ENCODE measurements at regions not wholly inside any gene's neighbourhood (a gene's known extent, or its start where the extent isn't known, plus 50 kb on each side); places are given as distances from the start of the nearest gene placed in this dataset.
"Not testable (repeated sequence)": the region's sequence is repeated elsewhere in the genome, so short reads cannot be mapped to it uniquely, and the experiment has no call there.

DNA sequence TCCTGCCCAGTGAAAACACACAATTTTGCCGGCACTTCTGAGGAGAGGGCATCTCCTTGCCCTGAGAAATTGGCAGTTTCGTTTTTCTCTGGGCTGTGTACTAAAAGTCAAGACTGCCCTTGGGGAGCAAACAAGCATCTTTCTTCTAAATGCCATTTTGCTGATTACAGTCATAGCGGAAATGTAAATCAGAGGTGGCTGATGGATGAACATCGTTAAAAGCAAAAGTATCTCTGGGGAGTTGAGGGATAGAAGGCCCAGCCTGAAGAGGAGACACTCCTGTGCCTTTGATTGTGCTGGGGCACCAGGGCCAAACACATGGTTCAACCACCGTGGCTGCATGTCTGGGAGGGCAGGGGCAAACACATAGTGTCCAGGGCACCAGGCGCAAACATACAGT, 49.8 kb downstream of the ABCC12 start:
- DNase-seq = peak in 1 of 3 experiments; percentile 2

DNA sequence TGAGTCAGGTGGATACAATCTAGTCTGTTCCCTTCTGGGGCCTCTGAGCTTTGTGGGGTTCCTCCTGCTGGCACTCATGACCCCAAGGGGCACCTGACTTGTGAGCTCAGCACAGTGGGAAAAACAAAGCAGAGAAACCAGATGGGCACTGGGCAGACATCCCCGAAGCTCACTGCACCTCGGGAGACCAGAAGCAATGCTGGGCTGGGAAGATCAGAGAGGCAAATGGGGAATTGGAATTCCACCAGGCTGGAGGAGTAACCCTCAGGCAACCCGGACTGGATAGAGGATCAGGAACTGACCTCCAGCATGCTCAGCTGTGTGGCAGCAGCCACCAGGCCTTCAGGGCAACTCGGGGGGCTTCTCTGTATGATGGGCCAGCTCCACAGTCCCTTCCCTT, 50.3 kb downstream of the ABCC12 start:
- DNase-seq = no peak

DNA sequence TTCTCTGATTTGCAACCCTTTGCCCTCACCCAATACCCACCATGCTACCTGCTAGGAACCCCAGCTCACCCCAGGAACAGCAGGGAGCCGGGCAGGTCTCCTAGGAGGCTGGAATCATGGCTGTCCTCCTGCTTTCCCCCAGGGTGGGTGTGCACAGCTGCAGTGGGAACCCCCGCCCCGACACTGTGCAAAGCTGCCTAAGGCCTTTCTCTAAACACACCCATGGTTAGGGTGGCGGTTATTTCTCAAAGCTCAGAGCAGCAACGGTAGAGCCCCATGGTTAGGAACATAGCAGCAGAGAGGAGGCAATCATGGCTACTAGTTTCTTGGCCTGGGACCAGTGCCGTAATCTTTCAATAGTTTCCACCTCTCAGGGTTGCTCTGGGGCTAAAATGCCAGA, 52.2 kb downstream of the ABCC12 start:
- no peak for DNase-seq

DNA sequence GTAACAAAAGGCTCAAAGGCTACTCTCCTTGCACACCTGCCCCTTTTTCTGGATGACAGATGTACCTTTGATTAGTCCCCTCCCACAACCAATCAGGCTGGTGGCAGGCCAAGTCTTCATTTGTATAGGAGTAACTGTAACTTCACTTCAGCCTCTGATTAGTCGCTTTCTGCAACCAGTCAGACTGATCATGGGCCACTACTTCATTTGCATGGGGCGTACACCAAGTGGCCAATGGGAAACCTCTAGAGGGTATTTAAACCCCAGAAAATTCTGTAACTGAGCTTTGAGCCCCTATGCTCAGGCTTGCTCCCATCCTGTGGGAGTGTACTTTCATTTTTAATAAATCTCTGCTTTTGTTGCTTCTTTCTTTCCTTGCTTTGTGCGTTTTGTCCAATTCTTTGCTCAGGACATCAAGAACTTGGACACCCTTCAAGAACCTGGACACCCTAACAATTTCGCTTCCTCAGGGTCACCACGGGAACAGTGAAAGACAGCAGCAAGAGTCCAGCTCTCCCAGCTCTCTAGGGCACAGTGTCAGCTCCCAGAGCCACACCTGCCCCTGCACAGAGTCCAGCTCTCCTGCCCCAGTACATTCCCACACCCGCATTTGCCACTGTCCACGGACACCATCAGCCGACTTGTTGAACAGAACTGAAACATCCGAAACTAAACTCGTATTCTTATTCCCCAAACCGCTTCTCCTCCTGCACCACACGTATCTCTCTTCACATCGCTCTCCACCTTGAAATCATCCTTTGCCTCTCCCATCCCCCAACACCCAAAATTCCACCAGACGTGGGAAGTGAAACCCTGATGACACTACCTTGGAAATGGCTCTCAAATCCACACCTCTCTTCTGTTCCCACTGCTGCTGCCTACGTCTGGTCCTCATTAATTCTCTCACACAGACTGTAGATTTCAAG, 53.4 kb downstream of the ABCC12 start:
- peak in 2 of 3 experiments; percentile 15 to 49 for DNase-seq

DNA sequence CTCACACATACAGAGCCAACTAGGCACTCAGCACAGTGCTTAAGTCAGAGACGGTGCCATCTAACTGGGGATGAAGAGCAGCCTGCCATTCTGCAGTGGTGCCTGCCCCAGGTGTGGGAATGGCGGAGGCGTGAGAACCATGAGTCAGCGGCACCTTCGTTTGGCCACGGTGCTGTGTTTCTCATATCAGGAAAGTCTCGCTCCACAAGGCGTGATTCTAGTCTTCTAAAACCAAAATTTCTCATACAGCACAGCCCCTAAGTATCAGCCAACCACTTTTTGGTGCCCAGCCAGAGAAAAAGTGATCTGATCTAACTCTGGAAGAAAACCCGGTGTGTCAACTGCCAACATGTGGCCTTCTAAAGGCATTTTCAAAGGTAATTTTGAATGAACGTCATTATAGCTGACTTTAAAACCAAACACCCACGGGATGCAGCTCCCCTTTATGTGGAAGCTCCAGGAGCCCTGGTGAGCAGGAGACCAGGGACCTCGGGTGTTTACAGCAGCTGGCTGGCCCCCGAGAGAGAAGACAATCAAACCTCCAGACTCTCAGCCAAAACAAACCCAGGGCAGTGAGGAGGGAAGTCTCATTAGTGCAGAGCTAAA, 54.6 kb downstream of the ABCC12 start:
- peak in 1 of 3 experiments; percentile 26 for DNase-seq

DNA sequence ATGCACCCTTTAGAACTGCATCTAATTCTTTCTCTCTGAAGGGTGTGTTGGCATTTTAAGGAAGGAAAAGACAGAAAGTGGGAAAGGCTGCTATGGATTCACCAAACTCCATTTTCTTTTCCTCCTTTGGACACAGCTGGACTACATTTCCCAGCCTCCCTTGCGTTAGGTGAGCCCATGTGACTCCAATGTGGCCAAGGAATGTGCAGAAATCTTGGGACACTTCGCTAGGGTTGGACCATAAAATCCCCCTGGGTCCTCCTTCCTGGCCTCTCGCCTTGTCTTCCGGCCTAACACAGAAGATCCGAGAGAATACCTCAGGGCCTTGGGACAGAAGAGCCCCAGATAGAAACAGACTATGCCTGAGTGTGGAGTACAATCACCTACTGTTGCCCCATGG, 56.3 kb downstream of the ABCC12 start:
- DNase-seq = no peak

DNA sequence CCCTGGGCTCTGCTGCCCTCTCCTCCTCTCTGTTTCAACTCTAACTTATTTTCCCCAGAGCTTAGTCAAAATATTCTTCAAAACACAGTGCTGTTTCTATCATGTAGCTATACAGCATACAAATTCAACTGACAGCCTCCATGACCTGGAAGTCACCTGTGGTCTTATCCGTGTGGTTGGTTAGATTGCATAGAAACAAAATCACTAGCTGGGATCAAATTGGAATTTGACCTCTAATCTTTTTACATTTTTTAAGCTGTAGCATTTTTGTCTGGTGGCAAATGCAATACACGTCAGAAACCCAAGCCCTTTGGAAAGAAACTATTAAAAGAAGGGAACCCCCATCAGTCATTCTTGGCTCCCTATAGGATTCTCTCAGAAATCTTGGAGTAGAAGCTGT, 57.3 kb downstream of the ABCC12 start:
- no peak for DNase-seq

DNA sequence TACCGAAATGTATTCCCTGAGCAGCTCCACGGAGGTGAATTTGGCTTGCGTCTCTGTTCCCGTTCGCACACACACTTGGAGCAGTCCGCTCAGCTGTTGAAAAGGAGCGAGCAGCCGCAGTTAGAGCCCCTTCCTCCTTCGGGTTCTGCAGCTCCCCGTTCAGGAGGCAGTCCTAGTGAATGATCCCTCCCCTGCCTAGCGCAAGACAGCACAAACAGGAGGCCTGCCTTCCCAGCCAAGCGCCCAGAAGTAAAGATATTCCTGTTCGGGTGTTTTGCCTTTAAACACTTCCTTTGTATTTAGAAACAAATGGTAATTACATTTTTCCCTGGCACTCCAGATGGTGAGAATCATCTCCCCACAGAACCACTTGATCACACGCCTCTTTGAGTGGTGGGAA, 64.7 kb downstream of the ABCC12 start:
- DNase-seq = no peak

DNA sequence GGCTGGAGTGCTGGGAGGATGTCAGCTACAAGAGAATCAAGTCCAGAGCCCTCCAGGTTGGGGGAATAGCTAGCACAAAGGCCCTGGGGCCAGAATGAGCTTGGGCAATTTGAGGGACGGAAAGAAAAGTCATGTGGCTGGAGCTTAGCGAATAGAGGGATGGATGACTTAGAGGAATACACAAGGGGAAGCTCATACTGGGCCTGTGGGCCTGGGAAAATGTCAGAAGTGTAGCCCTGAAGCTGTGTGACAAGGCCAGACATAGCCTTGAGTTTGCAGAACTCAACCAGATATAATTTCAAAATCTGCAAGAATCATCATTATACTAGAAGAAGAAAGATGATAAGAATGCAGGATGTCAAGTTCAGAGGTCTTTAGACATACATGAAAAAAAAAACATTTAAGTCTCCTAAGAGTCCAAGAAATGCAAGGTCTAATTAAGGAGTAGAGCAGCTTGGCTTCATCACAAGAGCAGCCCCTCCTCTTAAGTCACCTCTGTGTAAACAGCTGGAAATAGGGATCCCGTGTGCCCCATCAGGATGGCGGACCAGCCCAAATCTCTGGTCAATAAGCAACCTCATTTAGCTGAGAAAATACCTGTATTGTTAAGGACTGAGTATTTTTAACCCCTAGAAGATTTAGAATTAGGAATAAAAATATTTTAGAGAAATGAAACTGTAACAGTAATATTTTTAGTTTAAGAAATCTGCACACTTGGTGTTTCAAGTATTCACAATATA, 66.6 kb downstream of the ABCC12 start:
- no peak for DNase-seq

DNA sequence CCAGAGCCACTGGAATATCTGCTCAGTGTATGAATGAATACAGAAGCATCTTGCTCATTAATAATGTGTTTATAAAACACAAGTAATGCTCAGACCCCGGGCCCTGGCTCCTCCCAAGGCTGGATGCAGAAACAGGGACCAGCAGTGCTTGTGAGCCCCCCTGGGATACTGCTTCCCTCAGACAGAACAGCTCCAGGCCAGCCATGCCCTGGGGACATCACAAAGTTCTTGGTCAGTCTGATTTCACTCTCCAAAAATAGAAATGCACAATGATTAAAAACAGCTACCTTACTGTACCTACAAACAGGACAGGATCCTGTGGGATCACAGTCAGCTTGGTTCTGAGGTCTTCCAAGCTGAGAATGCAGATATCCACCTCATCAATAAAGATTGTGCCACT, 68.2 kb downstream of the ABCC12 start:
- DNase-seq = no peak

DNA sequence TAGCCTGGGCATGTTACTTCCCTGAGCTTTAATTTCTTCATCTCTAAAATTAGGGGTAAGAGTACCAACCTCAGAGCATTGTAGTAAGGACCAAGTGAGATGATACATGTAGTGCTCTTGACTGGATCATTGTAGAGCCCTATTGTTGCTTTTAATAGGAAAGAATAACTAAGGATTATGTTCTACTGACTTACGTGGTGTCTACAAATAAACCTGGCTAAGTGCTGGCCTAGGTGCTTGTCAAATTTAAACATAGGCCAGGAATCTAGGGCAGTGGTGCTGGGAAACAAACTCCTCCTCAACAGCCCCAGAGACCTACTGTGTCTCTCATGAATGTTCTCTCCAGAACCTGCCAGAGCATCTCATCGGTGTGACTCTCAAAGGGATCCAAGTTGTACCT, 69.4 kb downstream of the ABCC12 start:
- no peak for DNase-seq

DNA sequence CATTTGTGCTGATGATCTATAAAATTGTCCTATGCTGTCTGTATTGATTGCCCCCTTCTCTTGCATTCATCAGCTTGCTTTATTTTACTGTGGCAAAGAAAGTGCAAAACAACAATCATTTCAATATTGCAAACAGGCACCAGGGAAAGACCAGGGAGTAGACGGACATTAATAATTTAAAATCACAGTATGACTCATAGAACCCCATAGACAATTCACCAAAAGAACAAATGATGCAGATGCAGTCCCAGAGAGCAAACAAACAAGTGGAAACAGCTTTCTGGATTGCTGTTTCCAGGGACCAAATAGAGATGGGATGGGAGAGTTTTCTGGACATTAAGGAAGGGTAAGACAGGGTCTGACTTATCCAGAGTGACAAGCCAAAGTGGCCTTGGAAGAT, 70.1 kb downstream of the ABCC12 start:
- no peak for DNase-seq

DNA sequence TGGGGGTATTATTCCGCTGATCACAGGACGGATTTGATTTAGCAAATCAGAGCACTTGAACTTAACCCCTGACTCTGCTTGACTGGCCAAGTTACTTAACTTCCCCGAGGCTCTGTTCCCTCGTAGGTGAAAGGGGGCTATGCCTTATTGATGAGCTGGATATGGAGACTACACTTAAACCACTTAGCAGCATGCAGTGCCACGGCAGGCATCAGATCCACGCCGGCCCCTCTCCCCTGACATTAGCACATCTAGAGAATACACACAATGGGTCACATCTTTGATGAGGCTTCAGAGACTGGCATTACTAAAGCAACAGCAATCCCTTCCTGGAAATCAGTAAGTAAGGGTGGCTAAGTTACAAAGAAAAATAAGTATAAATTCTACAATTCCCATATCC, 71.0 kb downstream of the ABCC12 start:
- DNase-seq = no peak

DNA sequence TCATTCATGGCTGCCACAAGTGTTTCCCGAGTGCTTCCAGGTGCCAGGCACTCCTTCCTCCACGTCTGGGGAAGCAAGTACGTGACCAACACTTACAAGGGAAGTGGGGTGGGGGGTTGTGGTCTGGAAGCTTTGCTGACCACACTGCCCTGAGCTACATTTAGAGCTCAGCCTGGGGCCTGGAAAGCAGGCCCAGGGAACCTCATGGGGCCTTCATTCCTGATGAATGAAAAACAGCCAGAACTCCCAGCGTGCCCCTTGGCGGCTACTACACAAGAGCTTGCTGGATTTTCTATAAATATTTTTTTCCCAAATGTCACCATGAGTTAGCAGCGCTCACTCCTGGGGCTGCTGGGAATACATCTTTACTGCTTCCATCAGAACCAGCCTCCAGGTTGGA, 73.3 kb downstream of the ABCC12 start:
- peak in 2 of 3 experiments; percentile 10 to 55 for DNase-seq

DNA sequence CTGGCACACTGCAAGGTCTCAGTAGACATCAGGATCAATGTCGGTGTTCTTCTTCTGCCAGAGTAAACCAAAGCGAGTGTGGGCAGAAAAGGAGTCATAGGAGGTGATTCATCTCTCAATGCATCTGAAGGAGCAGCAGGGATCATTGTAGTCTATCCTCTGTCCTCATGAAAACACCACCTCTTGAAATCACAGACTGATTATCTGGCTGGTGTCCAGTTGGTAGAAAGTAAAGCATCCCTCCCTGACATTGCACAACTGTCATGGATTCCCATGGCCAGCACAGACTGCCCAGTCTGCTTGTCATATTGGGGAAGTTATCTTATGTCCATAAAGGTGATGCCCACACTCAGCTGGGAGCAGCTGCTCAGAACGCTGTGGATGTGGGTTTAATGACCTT, 74.1 kb downstream of the ABCC12 start:
- DNase-seq = no peak

DNA sequence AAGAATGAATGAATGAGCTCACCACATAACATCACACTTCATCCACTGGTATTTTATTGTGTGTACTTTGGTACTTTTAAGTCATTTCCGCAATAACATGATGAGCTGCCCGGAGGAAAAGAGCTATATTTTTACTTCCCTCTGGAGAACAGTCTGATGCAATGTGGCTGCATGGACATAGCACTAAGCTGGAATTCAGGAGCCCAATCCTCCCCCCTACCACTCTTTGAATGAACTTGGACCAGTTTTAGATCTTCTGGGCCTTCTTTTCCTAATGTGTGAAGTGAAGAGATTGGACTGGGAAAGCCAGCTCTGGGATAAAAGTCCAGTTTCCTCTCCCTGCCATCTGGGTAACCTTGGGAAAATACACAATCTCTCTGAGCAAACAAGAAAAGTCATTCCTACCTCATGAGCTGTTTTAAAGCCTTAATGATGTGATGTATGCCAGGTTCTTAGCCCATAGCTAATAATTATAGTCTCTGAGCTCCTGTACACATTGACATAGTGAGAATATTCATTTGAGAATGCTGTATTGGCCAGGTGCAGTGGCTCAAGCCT, 79.3 kb downstream of the ABCC12 start:
- peak in 1 of 3 experiments; percentile 52 for DNase-seq

DNA sequence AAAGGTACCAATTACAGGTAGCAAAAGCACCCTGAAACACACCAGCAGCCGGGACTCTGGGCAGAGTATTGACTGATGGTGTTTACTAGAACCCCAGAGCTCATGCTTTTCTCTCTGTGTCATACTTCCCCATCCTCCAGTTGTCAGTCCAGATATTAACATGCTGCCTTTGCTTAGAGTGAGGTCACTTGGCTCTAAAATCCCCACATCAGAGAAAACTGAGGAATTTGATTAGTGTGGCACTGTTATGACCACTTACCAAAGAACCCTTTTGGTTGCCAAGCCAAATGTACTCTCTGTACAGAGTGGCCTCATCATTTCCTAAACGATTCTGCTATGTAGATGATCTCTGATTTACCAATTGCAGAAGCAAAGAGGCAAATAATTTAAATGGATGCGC, 80.4 kb downstream of the ABCC12 start:
- no peak for DNase-seq

DNA sequence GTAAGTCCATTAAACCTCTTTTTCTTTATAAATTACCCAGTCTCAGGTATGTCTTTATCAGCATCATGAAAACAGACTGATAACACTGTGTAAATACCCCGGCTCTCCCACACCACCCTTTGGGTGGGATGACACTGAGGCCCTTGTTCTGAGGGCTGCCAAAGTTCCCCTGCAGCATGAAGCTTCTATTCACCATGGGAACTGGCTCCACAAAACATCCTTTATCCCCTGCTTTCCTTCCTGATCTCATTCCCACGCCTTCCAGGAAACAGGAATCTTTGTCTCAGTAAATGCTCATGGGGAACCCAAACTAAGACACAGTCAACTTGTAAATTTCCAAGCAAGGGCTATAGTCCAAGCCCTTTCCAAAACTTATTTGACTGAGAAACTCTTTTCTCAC, 88.4 kb downstream of the ABCC12 start:
- DNase-seq = no peak

DNA sequence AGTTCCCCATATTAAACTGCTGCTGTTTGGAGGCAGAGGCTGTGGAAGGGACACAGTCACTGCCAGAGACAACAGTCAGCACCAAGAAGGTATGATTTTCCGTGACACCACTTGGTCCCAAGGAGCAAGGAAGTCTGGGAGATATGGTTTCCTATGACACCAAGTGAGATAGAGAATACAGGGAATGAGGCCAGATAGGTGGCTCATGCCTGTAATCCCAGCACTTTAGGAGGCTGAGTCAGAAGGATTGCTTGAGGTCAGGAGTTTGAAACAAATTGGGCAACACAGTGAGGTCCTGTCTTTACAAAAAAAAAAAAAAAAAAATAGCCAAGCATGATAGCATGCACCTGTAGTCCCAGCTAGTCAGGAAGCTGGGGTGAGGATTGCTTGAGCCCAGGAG, 90.8 kb downstream of the ABCC12 start:
- no peak for DNase-seq

DNA sequence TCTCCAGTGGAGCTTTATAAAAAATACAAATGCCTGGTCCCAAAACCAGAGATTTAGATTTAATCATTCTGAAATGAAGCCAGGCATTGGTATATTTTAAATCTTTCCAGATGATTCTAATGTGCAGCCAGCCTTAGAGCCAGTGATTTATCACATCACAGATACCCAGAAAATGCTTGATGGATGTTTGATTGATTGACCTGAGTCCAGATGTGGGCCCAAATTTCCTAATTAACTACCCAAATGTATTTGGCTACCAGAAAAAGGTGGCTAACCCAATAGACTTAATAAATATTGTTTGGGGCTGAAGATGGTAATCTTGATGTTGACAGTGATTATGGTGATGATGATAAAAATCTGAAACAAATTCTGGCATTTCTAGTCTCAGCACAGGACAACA, 93.1 kb downstream of the ABCC12 start:
- DNase-seq = no peak

DNA sequence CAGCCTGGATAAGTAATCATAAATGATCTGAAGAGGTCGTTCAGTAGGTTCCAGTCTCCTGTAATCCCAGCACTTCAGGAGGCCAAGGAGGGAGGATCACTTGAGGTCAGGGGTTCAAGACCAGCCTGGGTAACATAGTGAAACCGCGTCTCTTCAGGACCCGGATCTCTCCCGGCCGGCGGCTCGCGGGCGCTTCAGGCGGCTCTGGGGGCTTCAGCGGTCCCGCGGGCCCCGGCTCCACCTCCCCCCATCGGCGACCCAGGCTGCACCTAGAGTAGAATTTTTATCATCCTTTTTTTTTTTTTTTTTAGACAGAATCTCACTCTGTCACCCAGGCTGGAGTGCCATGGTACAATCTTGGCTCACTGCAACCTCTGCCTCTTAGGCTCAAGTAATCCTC, 95.9 kb downstream of the ABCC12 start:
- DNase-seq = no peak

DNA sequence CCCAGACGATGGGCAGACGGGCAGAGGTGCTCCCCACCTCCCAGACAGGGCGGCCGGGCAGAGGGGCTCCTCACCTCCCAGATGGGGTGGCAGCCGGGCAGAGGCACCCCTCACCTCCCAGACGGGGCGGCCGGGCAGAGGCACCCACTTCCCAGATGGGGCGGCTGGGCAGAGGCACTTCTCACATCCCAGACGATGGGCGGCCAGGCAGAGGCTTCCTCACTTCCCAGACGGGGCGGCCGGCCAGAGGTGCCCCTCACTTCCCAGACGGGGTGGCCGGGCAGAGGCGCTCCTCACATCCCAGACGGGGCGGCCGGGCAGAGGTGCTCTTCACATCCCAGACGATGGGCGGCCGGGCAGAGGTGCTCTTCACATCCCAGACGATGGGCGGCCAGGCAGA, 96.6 kb downstream of the ABCC12 start:
- DNase-seq = not testable (repeated sequence)

DNA sequence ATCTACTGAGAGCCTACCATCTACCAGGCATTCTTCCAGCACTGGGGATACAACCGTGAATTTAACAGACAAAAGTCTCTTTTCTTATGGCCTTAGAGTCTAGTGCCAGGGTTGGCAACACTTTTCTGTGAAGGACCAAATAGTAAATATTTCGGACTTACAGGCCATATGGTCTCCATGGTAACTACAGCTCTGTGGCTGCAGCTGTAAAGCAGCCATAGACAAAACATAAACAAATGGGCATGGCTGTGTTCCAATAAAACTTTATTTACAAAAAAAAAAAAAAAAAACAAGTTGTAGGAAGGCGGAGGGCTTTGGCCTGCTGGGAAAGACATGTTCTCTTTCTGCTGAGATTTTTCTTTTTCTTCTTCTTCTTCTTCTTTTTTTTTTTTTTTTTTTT, 98.7 kb downstream of the ABCC12 start:
- peak in 1 of 3 experiments; percentile 6 for DNase-seq
